GM18505 (cell line): ENCODE measurements at regions not wholly inside any gene's neighbourhood (a gene's known extent, or its start where the extent isn't known, plus 50 kb on each side); places are given as distances from the start of the nearest gene placed in this dataset.

Experiments used
- ATAC-seq: cut with Tn5 transposase; IDR thresholded peaks from one replicate; pipeline ENCODE4 v1.9.1; 2021; ENCODE audit not compliant: unreplicated experiment
- POLR2A ChIP-seq: IDR thresholded peaks from 4 replicates; pipeline ENCODE4 v1.6.1; 2011; ENCODE audit warnings: borderline replicate concordance; ENCODE audit not compliant: insufficient read depth, insufficient read length; ENCODE audit errors: extremely low read depth

DNA sequence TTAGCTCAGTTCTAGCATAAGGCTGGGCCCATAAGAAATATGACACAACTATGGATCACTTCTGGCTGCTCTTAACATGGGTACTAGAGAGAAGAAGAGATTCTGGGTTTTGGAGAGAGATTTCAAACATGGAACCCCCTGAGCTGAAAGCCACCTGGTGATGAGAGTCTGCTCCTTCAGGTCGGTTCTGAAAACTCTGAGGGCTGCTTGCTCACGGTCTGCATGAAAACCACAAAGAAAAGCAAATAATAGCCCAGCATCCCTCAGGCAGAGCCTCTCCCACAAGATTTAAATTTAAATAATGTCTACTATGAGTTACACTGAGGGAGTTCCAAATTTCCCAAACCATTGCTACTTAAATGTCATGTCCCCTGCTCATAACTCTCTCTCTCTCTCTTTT lies 301.5 kb downstream of the BMP7 start:
- no peak for ATAC-seq
- TF ChIP-seq POLR2A, result no peak

DNA sequence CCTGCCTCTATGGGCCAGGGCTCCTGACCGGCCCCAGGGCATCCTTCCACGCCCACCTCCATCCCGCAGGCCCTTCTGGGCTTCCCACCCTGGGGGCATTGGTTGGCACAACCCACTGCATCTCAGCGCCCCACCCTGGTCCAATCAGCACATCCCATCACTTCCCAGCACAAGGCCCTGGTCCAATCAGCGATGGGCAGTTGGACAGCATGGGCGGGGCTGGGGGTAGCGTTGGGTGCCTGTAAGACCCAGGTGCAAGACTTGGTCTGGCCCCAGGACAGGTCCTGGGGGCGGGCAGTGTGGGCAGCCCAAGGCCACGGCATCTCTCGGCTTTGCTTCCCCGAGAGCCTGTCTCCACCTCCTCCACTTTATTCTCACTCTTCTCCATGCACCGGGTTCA lies 298.5 kb downstream of the BMP7 start:
- TF ChIP-seq POLR2A, result no peak
- ATAC-seq, result no peak

DNA sequence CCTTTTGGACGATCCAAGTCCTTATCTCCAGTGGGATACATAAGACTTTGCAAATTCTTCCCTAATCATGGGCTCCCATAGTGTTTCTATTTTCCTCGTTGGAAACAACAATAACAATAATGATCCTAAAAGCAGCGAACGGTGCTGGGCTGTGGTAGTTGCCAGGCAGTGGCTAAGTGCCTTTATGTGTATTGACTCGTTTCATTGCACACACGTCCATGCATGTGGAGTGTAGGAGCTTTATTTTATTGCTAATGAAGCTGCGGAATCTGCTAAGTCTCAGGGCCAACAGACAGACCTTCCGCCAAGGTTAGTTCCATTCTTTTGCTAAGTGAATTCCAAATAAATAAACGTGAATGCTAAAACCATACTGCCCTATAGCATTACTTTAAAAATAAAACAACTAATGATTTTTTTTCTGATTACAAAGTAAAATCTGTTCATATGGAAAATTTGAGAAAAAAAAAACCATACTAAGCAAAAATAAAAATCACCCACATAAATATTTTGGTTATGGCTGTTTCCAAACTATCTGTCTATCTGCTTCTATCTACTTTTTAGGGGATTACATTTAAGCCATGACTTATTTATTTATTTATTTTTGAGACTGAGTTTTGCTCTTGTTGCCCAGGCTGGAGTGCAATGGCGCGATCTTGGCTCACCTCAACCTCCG lies 297.9 kb downstream of the BMP7 start:
- no peak for ATAC-seq
- no peak for TF ChIP-seq POLR2A

DNA sequence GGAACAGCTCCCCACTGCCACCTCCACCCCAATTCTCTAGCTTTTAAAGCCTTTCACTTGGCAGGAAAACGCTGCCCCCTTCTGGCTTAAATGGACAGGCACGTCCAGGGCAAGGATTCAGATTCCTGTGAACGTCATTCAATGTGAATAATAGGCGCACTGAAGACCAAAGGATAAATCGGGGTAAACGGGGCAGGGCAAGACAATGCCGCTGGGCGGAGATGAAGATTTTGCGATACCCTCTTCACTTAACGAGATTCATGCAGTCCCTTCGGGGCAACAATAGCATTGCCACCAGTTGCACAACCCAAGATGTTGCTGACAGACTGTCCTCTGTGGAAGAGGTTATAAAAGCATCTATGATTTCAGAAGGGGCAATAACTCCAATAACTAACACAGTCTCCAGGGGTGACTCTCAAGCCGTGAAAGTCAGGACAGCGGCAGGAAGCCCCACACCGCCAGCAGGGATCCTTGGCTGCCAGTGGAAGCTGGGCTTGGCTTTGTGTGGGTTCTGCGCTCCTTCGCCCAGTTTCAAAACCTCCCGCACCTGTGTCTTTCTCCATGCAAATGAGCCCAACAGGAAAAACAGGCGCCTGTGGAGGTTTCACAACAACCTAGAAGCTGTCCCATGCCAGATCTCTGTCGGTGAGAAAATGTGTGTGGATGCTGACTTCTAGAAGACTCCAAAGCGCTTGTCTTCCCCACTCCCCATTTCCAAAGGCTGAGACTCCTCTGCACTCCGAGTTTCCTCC lies 291.8 kb downstream of the BMP7 start:
- no peak for ATAC-seq
- no peak for TF ChIP-seq POLR2A

DNA sequence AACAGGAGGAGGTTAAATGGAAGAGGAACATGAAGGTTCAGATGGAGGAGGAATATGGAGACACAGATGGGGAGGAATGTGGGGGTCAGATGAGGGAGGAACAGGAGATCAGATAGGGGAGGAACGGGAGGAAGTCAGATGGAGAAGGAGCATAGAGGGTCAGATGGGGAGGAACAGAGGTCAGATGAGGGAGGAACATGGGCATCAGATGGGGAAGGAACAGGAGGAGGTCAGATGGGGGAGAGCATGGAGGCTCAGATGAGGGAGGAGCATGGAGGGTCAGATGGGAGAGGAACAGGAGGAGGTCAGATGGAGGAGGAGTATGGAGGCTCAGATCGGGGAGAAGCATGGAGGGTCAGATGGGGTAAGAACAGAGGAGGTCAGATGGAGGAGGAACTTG lies 290.6 kb downstream of the BMP7 start:
- ATAC-seq, result no peak
- no peak for TF ChIP-seq POLR2A

DNA sequence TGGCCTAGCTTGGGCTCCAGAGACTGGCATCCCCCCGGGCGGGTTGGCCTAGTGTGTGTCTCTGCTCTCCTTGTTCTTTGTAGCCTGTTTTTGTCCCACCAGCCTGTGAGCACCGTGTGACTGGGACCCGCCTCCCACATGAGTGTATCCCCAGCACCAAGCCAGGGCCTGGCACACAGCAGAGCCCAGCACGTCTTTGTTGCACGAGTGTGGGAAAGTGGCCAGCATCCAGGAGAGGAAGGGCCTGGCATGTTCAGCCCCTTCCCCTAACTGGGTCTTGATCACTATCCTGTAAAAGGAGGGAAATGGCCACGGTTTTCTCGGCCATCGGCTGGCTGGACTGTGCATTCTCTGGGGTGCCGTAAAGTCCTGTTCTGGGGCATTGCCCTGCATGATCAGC lies 290.1 kb downstream of the BMP7 start:
- TF ChIP-seq POLR2A, result no peak
- no peak for ATAC-seq

DNA sequence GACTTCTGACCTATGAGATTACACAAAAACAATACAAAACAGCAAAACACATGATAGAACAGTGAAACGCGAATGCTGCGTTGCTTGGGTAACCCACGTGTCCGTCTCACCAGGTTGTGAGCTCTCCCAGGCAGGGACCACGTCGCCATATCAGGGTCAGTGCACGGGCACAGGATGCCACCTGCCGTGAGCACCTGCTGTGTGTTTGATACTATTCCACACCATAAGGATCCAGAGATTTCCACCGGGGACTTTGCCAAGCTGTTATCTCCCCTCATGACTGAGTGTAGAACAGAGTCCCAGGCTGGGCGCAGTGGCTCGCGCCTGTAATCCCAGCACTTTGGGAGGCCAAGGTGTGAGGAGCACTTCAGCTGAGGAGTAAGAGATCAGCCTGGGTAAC lies 288.0 kb downstream of the BMP7 start:
- TF ChIP-seq POLR2A, result no peak
- no peak for ATAC-seq

DNA sequence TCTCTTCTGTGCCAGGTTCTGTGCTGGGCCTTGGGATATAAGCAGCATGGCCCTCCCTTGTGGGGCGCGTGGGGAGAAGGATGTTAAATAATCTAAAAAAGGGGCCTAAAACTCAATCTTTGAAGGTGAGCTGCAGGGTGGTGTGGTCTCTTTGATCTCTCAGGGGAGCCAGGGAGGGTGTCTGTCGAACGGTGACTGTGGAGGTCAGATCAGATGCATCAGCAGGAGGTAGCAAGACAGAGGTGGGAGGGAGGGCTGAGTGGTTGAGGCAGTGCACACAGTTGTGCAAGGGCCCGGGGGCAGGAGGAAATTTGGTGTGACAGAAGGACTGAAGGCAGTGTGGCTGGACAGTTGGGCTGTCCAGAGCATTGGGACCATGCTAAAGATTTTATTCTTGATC lies 287.3 kb downstream of the BMP7 start:
- no peak for ATAC-seq
- no peak for TF ChIP-seq POLR2A

DNA sequence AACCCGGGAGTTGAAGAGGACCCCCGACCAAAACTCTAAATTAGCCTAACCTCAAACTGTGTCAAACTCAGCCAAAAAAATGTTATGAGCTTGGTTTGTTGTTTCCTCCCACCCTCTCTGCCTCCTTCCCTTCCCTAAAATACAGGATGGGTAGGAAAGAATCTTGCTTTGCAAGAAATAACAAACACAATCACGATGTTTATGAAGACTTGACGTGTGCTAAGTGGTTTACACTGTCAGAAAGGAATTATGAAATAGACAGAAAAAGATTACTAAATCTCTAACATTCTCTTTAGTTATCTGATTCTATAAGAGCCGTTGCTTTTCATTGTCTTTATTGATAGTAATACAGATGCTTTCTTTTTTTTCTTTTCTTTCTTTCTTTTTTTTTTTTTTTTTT lies 285.1 kb downstream of the BMP7 start:
- ATAC-seq, result no peak
- no peak for TF ChIP-seq POLR2A

DNA sequence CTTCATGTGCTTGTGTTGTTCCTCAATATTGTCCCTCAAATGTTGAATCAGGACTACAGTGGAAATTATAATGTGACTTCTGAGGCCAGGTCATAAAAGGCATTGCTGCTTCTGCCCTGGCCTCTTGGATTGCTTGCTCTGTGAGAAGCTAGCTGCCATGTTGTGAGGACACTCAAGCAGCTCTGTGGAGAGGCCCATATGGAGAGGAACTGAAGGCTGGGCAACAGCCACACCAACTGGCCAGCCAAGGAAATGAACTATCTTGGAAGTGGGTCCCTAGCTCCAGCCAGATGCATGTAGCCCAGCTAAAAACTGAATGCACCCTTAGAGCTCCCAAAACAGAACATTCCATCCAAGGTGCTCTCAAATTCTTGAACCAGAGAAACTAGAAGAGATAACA lies 282.6 kb downstream of the BMP7 start:
- ATAC-seq, result no peak
- TF ChIP-seq POLR2A, result no peak

DNA sequence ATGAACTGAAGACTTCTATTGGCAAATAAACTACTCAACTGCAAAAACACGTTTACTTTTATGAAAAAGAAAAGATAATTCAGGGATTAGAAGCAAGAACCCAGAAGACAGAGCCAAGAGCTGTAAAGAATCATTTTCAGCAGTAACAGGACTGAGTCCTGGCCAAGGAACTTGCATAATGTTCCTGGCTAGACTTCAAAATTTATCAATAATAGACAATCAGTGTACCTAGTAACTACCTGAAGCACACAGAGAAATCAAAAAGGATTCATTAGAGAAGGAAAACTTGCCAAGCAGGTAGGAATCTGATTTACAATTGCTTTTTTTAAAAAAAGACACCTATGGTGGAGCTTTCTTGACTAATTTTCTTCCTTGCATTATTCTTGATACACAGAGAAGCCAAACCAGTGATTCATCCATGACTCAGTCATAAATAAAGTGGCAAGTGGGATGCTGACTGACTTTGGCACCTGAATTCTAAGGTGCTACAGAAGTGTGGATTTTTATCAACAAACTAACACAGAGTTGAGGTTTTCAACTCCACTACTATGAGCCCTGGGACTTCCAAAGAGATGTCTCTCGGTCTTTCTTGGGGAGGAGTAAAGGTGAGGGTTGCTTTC lies 281.3 kb downstream of the BMP7 start:
- TF ChIP-seq POLR2A, result no peak
- ATAC-seq, result no peak

DNA sequence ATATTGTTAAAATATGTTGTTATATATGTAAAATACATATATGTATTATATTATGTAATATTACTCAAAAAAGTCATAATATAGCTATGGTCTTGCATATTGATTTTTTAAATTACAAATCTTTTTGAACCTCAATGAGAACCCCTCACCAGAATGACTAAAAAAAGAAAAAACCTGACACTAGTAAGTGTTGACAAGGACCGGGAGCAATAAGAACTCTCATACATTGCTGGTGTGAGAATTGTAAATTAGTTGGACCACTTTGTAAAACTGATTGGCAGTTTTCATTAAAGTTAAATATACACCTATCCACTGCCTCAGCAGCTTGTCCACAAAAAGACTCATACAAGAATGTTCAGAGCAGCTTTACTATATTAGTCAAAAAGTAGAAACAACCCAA lies 280.0 kb downstream of the BMP7 start:
- TF ChIP-seq POLR2A, result no peak
- ATAC-seq, result no peak

DNA sequence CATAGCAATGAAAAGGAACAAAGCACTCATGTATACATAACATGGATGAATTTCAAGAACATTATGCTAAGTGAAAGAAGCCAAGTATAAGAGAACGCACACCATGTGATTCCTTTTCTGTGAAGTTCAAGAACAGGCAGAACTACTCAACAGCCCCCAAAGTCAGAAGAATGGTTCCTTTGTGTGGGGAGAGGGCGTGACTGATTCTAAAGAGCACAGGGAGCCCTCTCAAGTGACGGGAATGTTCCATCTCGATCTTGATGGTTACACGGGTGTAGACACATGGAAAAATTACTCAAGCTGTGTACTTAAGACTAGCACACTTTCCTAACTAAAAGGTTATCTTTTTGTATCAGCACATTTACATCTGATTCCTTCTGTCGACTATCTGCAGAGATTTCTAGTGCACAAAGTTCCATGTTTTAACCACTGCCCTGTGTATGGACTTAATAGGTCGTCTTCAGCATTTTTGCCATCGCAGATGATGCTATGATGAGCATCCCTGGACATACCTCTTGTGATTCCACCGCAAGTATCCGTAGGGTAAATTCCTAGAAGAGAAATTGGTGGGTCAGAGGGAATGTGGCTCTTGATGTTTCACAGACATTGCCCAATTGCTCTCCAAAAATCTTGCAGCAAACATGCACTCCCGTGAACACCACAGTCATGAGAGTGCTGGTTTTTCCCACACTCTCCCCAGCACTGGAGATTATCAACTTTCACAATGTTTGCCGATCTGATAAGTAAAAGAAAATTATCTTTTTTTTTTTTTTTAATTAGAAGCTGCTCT lies 279.3 kb downstream of the BMP7 start:
- no peak for TF ChIP-seq POLR2A
- no peak for ATAC-seq

DNA sequence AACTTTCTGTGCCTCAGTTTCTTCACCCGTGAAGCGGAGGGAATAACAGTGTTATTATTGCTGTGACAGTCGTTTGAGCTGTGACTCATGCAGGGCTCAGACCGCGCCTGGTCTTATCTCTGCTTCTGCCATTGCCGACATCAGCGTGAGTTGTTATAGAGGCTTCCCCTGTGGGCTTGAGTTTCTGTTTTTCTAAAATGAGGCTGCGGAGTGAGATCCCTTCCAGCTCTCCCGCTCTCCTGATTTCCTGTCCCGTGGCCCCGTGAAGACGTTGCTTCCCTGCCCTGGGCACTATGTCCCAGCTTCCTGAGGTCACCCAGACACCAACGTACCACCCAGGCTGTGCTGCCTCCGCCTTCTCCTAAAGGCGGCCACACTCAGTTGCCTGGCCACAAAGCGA lies 278.5 kb downstream of the BMP7 start:
- ATAC-seq, result no peak
- TF ChIP-seq POLR2A, result no peak

DNA sequence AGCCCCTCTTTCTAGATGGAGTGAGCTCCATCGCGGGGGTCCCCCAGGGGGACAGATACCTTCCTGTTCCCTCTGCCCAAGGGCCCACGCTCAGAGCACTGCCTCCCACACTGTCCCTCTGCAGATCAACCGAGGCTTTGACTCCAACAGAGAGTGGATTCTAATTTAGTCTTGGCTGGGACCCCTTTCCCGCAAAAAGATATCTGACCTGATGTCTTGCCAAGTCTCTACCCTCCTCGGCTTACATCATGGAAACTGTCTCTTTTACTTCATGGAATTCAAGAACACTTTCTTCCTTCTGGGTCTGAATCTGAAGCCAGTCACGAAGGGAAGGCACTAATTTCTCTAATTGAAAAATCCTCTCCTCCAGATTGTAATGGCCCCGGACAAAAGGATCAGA lies 278.0 kb downstream of the BMP7 start:
- no peak for ATAC-seq
- TF ChIP-seq POLR2A, result no peak
